NT2/D1 (cell line): ENCODE measurements at regions not wholly inside any gene's neighbourhood (a gene's known extent, or its start where the extent isn't known, plus 50 kb on each side); places are given as distances from the start of the nearest gene placed in this dataset.

Experiments used
- SUZ12 ChIP-seq: IDR thresholded peaks from 2 replicates; pipeline ENCODE4 v1.6.1; 2011; ENCODE audit not compliant: insufficient read length, insufficient read depth; ENCODE audit errors: extremely low read depth
- ZNF274 ChIP-seq: IDR thresholded peaks from 2 replicates; pipeline ENCODE4 v1.6.1; 2011; ENCODE audit warnings: mild to moderate bottlenecking, low read depth, low read length

DNA sequence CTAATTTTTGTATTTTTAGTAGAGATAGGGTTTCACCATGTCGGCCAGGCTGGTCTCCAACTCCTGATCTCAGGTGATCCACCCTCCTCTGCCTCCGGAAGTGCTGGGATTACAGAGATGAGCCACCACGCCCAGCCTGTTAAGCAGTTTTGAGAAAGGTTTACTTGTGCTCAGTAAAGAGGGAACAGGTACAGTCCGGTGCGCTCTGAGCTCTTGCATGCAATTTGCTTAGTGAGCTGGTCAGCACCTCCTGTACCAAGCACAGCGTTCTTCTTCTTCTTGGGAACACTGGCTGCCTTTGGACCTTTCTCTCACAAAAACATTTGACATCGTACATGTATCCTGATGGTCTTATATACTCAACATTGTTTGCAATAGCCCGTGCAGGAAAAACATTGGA is 118.3 kb downstream of the AKR1D1 start:
- no peak for TF ChIP-seq ZNF274
- TF ChIP-seq SUZ12, result no peak
